ENCODE measurements at regions not wholly inside any gene's neighbourhood (a gene's known extent, or its start where the extent isn't known, plus 50 kb on each side); places are given as distances from the start of the nearest gene placed in this dataset.

DNA sequence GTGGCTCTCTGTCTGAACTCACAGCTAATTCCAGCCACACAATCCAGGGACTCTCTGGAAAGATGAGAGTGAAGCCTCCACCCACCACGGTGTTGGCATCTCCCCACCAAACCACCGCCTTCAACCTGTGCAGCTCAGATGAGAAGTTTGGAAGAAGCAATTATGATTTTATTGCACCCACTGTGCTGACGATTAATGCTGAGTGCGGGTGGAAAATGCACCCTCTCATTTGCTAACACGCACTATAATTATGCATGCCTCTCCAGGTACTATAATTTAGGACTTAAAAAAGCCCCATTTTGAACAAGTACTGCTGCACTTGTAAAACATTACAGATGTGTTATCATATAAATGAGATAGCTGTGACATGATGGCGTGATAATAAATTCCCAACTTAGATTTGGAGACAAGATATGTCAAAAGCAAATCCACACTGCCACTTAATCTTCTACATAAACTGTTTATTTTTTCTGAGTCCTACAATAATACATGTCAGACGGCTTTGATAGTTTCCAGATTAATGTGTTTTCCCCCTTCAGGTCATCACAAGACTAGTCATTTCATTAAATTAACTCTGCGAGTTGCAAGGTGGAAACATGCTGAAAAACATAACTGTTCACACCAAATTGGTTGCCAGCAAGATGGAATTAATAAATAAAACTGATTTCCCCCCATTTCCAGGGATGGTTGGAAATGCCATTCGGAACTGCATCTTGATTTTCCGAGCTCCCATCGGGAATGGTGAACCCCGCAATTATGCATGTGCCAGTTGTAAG is 466.5 kb upstream of the MAF start:
- DNase-seq: no peak

- DNase-seq: no peak
Observed at GRCh38 chr16:80065541-80065940, 465.0 kb upstream of the MAF start.

DNA sequence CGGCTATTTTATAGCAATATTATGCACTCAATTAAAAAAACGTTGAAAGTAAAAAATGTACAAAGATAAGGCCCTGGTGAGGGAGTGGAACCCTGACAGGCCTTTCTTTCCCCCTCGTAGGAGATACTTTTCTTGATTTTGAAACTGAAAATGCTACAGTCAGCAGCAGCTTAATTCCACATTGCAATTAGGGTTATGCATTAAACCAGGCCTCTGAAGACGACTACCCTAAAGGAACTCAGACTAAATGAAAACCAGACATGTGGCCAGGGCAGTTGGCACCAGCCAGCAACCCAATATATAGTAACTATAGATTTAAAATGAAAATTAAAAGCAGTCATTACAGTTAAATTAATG is 463.2 kb upstream of the MAF start:
- DNase-seq: no peak

- no peak for DNase-seq
Observed at GRCh38 chr16:80063031-80063712, 462.6 kb upstream of the MAF start.

- DNase-seq: no peak
Observed at GRCh38 chr16:80062361-80063030, 462.0 kb upstream of the MAF start.

DNA sequence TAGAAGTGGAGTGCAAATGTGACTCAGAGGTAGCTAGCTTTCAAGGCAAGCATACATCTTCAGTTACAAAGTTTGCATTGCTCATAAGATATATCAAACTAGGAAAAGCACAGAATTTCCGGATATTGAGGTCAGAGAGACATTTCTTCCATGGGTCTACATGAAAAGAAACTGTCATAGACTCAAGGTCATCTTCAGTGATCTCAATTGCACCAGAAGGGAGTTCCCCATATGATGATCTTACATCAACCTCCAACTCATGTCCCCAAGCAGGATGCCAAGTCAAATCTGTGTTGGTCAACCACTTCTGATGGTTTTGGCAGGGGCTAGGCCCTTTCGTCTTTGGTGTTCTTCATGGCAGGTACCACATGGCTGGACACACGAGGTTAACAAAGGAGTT is 459.9 kb upstream of the MAF start:
- no peak for DNase-seq

- DNase-seq: no peak
Observed at GRCh38 chr16:80059836-80060235, 459.3 kb upstream of the MAF start.

GRCh38 chr16:80058214-80058613 is 457.7 kb upstream of the MAF start:
- DNase-seq: no peak

DNA sequence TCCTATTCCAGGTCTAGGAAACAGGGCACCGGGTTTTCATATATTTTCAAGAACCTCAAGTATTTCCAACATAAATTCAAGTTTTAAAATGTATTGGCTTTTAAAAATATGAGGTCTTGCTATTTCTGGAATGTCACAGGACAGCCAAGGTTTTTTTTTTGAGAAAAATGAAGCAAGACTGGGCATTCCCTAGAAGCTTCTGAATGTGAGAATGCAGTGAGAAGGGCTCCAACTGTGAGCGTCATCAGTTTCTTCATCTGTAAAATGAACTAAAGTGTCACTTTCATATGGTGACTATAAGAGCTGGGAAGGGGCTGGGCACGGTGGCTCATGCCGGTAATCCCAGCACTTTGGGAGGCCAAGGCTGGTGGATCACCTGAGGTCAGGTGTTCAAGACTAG is 455.8 kb upstream of the MAF start:
- DNase-seq: no peak

GRCh38 chr16:80055831-80056230 is 455.3 kb upstream of the MAF start:
- DNase-seq: no peak

DNA sequence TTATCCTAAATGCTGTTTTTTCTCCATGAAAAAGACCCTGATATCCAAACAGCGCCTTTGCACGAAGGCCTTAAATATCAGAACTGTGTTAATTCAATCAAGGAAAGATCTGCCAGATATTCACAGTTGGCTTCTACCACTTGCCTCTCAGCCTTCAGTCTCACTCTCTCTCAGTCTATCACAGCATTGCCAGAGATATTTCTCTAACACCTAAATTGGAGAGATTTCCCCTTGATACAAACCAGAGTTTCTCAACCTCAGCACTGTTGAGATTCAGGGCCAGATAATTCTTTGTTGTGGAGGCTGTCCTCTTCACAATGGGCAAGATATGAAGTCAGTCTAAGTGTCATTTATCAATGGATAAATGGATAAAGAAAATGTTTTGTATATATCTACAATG is 454.1 kb upstream of the MAF start:
- no peak for DNase-seq

- DNase-seq: no peak
Observed at GRCh38 chr16:80051040-80051439, 450.5 kb upstream of the MAF start.

- no peak for DNase-seq
Observed at GRCh38 chr16:80048250-80048649, 447.7 kb upstream of the MAF start.

- DNase-seq: no peak
Observed at GRCh38 chr16:80047842-80048241, 447.3 kb upstream of the MAF start.

DNA sequence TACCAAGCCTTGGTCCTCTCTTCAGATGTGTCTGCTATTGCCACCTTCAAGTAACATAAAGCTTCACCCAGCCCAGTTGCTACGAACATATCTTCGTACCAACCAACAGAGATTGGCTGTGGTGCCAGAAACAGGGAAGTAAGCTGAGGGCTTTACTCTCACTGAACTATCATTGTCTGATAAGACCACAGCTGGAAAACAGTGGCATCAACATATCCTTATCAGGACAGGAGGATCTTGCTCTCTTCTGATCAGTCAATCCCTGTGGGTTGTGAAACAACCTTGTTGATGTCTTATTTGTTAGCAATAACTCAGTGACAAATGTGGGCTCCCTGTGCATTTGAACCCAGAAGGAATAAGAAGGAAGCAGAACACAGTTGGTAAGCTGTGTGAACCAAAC is 446.3 kb upstream of the MAF start:
- no peak for DNase-seq

DNA sequence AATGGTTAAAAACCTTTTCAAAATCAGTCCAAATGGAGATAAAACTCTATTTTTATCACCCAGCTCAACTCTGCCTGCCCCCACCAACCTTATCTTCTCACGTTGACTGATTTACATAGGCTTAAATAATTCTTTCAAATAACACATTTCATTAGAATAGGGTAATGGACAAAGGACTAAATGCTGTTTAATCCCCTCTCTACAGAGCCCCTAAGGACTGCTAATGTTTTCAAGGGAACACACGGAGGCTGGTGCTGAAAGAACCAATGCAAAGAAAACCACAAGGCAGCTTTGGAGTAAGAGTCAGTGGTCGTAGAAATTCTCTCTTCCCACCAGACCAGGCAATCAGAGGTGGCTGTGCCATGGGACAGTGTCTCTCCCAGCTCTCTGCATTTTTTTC is 445.7 kb upstream of the MAF start:
- DNase-seq: no peak

DNA sequence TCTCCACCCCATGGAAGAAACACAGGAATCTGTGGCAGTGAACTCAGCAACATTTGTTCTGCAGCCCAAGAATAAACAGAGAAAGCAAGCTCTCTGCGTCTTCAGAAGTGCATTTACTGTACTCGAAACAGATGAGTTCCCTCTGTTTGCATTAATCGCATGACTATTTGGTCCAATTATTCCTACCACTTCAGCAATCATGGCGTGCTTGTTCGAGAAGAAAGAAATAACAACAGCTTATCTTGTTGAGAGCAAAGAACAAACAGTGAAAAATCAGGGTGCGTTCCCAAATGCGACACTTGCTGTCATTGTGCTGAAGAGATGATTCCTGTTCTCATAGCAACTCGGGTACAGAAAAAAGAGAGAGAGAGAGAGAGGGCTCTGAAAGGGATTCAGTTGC is 445.3 kb upstream of the MAF start:
- DNase-seq: no peak

GRCh38 chr16:80041410-80041809 is 440.9 kb upstream of the MAF start:
- DNase-seq: no peak

DNA sequence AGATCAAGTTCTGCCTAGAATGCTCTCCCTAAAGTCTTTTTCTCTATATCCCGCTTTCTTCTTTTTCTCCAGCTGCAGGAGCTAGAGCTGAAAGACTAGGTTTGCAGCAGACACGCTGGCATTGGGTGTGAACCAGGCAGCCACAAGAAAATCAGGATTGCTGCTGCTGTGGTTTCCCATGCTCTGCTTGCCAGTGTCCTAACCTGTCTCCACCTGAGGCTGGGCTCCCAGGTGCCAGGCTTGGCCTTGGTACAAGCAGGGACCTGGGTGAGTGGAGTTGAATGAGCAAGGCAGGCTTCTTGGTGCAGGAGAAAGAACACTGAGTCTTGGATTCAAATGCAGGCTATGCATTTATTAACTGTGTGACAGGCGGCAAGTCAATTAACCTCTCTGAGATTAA is 440.3 kb upstream of the MAF start:
- DNase-seq: no peak

DNA sequence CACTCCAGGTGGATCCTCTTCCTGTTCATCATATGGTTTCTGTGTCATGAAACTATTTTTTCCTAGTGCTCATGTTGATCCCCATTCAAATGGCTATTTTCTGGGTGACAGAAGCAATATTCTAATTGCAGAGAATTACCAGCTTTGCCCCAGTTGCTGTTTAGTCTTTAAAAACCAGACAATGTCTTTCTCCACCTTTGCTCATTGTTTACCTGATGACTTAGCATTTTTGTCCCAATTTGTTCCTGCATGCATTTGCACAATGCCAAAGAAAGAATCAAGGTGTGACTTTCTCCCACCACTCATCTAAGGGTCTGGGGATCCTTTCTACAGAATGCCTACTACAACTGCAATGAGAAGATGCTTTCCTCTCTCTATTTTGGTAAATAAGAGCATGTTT is 439.9 kb upstream of the MAF start:
- DNase-seq: no peak

DNA sequence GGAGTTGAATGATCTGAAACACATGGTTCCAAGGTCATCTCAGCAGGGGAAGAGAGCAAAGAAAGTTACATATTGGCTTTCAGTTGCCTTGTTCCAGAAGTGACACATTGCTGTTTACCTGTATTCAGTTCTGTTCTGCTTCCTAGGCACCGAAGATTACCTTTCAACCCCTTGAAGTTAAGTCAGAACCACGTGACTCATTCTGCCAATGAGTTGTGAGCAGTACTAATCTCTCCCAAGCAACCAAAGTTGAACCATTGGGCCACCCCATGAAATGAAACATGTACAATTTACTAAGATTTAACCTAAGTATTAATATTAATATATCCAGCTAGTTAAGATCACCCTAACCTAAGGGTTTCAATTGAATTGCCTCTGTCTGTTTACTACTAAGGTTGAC is 439.2 kb upstream of the MAF start:
- DNase-seq: no peak

DNA sequence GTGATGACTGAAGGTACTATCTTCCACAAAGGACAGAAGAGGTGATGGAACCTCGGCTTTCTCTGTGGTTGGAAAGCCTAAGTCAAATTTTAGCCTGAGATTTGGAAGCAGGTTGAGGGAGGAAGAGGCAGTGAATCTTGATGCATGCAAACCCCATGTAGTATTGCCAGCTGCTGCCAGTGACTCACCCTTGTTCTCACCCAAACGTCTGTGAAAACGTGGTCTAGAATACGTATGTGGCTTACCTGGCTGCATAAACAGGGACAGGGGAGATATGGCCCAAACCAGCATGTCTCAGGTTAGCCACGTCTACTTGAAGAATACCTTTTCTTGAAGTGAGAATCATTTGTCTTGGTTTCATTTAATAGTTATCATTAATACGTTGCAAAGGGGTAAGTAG is 438.0 kb upstream of the MAF start:
- DNase-seq: no peak

DNA sequence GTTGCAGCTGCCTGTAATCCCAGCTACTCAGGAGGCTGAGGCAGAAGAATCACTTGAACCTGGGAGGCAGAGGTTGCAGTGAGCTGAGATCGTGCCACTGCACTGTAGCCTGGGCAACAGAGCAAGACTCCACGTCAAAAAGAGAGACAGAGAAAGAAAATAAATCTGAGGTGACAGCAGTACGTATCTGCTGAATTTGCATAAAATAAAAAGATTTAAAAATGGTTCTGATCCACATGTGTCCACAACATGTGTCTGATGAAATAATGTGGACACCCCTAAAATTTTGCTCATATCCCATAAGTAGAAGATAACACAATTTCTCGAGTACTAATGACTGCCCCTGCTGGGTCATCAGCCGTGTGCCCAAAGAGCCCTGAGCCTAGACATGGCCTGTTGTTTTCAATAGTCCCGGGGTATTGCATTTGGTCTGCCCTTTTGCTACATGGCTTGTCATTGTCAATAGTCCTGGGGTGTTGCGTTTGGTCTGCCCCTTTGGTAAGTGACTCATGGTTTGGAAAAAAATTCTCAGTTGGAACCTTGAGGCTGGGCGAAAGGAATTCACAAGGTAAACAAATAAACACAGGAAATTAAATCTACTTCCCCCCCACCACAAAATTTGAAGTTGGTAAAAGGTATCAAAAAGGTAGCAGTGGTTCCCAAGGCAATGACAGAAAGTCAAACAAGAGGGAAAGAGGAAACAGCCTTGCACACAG is 434.6 kb upstream of the MAF start:
- no peak for DNase-seq

DNA sequence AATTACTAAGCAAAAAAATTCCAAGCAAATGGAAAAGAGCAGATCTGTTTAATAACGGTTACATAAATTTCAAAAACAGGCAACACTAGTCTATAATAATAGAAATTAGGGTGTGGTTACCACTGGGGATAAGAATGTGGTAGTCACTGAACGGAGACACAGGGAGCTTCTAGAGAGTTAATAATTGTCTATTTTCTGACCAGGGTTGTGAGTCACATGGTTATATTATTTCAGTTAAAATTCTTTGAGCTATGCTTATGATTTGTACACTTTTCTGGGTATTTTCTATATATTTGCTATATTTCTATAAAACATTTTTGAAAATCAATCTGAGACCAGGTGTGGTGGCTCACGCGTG is 433.9 kb upstream of the MAF start:
- DNase-seq: no peak

Data from NCI-H2081 treated with DMSO at 0.1 percent for 48 hours (cell line).